Breast epithelium (tissue), 3 donors: ENCODE measurements at regions not wholly inside any gene's neighbourhood (a gene's known extent, or its start where the extent isn't known, plus 50 kb on each side); places are given as distances from the start of the nearest gene placed in this dataset.

ENCODE experiments used
- CTCF ChIP-seq, 3 donors: fragments of 450-650 bp; IDR thresholded peaks; one replicate each; pipeline ENCODE4 v1.5.1; 2016 to 2017; ENCODE audit warnings: antibody characterized with exemption in 3 of 3, mild to moderate bottlenecking in 3 of 3, moderate library complexity in 3 of 3
- POLR2A ChIP-seq: fragments of 450-650 bp; IDR thresholded peaks from one replicate; pipeline ENCODE4 v1.6.1; 2016; ENCODE audit warnings: antibody characterized with exemption, mild to moderate bottlenecking, moderate library complexity
- POLR2AphosphoS5 ChIP-seq, 3 donors: sonication (generic); formaldehyde crosslinking; IDR thresholded peaks; one replicate each; pipeline ENCODE4 v1.6.1; 2017; ENCODE audit warnings: antibody characterized with exemption in 3 of 3

GRCh38 chr11:115630214-115630613 is 126.0 kb upstream of the CADM1 start:
- TF ChIP-seq CTCF (IDR thresholded peaks at IDR 0.05) (no peak), POLR2AphosphoS5 (IDR thresholded peaks at IDR 0.05) (no peak), POLR2A (no peak)
